MG63 (cell line): ENCODE measurements at regions not wholly inside any gene's neighbourhood (a gene's known extent, or its start where the extent isn't known, plus 50 kb on each side); places are given as distances from the start of the nearest gene placed in this dataset.
"Not testable (repeated sequence)": the region's sequence is repeated elsewhere in the genome, so short reads cannot be mapped to it uniquely, and the experiment has no call there.

Experiments used
- DNase-seq: peaks from one replicate; pipeline ENCODE4 v3.0.0-alpha.2; 2020
- H3K27me3 ChIP-seq: fragments of 250-450 bp; sonication (Bioruptor Pico); 2 replicates; pipeline ENCODE4 v1.5.1; 2020; ENCODE audit warnings: mild to moderate bottlenecking, moderate library complexity
- H3K36me3 ChIP-seq: fragments of 250-450 bp; sonication (Bioruptor Pico); 2 replicates; pipeline ENCODE4 v1.5.1; 2020; ENCODE audit warnings: mild to moderate bottlenecking, moderate library complexity
- H3K4me3 ChIP-seq: fragments of 250-450 bp; sonication (Bioruptor Pico); 2 replicates; pipeline ENCODE4 v1.5.1; 2020; ENCODE audit warnings: mild to moderate bottlenecking, moderate library complexity
- H3K9me3 ChIP-seq: fragments of 250-450 bp; sonication (Bioruptor Pico); 2 replicates; pipeline ENCODE4 v1.5.1; 2020; ENCODE audit warnings: mild to moderate bottlenecking, moderate library complexity

DNA sequence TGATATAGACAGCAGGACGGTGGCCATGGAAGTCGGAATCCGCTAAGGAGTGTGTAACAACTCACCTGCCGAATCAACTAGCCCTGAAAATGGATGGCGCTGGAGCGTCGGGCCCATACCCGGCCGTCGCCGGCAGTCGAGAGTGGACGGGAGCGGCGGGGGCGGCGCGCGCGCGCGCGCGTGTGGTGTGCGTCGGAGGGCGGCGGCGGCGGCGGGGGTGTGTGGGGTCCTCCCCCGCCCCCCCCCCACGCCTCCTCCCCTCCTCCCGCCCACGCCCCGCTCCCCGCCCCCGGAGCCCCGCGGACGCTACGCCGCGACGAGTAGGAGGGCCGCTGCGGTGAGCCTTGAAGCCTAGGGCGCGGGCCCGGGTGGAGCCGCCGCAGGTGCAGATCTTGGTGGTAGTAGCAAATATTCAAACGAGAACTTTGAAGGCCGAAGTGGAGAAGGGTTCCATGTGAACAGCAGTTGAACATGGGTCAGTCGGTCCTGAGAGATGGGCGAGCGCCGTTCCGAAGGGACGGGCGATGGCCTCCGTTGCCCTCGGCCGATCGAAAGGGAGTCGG is 2261.2 kb upstream of the TPTE start:
- not testable (repeated sequence) for H3K4me3 ChIP-seq, DNase-seq, H3K27me3 ChIP-seq, H3K9me3 ChIP-seq, H3K36me3 ChIP-seq
